Aorta (tissue), 5 donors: ENCODE measurements at regions not wholly inside any gene's neighbourhood (a gene's known extent, or its start where the extent isn't known, plus 50 kb on each side); places are given as distances from the start of the nearest gene placed in this dataset.

Experiments used
- ATAC-seq: fragments of 200-7000 bp; cut with Tn5 transposase; one replicate; pipeline ENCODE4 v1.9.1; 2022; ENCODE audit warnings: moderate library complexity; ENCODE audit not compliant: low FRiP score
- DNase-seq, 2 donors: peaks; one replicate each; pipeline ENCODE4 v3.0.0-alpha.2; 2020
- H3K27ac ChIP-seq, 2 donors: one replicate each; pipeline ENCODE4 v1.5.1; 2013; ENCODE audit warnings: low read length in 2 of 2, mild to moderate bottlenecking in 2 of 2, moderate library complexity in 2 of 2, control low read depth in 1 of 2, inconsistent platforms in 1 of 2, low read depth in 1 of 2
- H3K27me3 ChIP-seq, 2 donors: one replicate each; pipeline ENCODE4 v1.6.1; 2013; ENCODE audit warnings: control low read depth in 1 of 2, low read length in 1 of 2, mild to moderate bottlenecking in 1 of 2, moderate library complexity in 1 of 2; ENCODE audit not compliant: insufficient read depth in 2 of 2, control insufficient read depth in 1 of 2
- H3K36me3 ChIP-seq, 2 donors: one replicate each; pipeline ENCODE4 v1.6.1; 2013; ENCODE audit warnings: control low read depth in 1 of 2, low read length in 1 of 2, mild to moderate bottlenecking in 1 of 2; ENCODE audit not compliant: insufficient read depth in 2 of 2, control insufficient read depth in 1 of 2
- H3K4me1 ChIP-seq, 2 donors: one replicate each; pipeline ENCODE4 v1.6.1; 2013; ENCODE audit warnings: low read length in 2 of 2, control low read depth in 1 of 2, mild to moderate bottlenecking in 1 of 2, moderate library complexity in 1 of 2; ENCODE audit not compliant: insufficient read depth in 2 of 2, control insufficient read depth in 1 of 2
- H3K4me3 ChIP-seq, 2 donors: one replicate each; pipeline ENCODE4 v1.5.1; 2013; ENCODE audit warnings: low read length in 2 of 2, control low read depth in 1 of 2, mild to moderate bottlenecking in 1 of 2
- H3K9me3 ChIP-seq: one replicate; pipeline ENCODE4 v1.6.1; 2013; ENCODE audit warnings: mild to moderate bottlenecking, low read length; ENCODE audit not compliant: control insufficient read depth
- WGBS, 2 donors: extraction: QIAGEN DNeasy Blood & Tissue Kit; methylation state at CpG; one replicate each; pipeline ENCODE4 v1.1.7; 2013; 5-methylcytosine and 5-hydroxymethylcytosine counted together
- intact Hi-C, 2 donors: fragments of 100-400 bp; cut with DNase I; formaldehyde crosslinking; loops; one replicate each; pipeline versions ENCODE4 v1.14.2 to v1.15.0; 2022
- donor health status: healthy with polysubstance abuse.
- donor health status: Bipolar disorder and iron deficiency.
- donor health status: DM: no; HTN: no; CAD: no.
- donor health status: DM: no; HTN: no; CAD: no.
- donor health status: DM: yes; HTN: yes; CAD: no.

DNA sequence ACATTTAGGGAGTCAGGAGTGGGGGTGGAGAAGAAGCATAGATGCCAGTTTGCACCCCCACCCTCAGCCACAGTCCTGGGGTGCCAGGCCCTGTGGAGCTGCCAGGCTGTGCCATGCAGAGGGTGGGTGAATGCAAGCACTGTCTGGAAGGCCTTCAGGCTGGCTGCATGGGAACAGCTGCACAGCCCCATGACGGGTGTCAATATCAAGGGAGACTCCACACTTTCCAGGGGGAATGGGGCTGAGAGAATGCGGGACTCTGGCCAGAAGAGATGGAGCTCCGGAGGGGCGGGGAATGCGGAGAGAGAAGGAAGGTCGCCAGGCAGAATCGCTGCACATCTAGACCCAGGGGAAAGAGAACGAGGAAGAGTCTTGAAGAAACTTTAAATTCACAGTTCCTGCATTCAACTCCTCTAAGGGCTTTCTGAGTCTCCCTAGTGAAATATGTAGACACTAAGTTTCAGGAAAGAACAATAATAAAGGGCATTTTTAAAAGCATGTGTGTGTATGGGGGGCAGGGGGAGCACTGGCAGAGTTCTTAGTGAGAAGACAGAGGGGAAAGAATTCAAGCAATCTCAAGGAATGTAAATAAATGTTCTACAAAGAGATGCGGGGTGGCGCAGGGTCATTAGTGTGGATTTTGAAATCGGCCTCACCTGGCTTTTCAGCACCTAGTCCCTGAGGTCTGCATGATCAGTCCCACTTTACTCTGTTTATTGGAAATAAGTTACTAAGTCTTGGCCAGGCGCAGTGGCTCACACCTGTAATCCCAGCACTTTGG is 59.1 kb downstream of the BOD1 start:
- intact Hi-C loops: loop anchor here in 1 of 2 donors (10.0 kb wide), 1 partner anchor 103 kb away; no protein-coding TSS in a partner anchor
- no peak overlapping the region for H3K4me3 ChIP-seq
- no peaks in the 10 kb centered on the region for H3K27me3 ChIP-seq
- H3K36me3 ChIP-seq: no peaks in the 10 kb centered on the region
- peaks cover 4% of the 10 kb centered on the region for H3K9me3 ChIP-seq
- no peak for ATAC-seq
- H3K4me1 ChIP-seq: no peaks in the 10 kb centered on the region
- DNase-seq: no peak
- WGBS, 2 donors: 36 to 41% methylated on average over 12 of the region's 12 CpGs
- H3K27ac ChIP-seq: no peak overlapping the region

DNA sequence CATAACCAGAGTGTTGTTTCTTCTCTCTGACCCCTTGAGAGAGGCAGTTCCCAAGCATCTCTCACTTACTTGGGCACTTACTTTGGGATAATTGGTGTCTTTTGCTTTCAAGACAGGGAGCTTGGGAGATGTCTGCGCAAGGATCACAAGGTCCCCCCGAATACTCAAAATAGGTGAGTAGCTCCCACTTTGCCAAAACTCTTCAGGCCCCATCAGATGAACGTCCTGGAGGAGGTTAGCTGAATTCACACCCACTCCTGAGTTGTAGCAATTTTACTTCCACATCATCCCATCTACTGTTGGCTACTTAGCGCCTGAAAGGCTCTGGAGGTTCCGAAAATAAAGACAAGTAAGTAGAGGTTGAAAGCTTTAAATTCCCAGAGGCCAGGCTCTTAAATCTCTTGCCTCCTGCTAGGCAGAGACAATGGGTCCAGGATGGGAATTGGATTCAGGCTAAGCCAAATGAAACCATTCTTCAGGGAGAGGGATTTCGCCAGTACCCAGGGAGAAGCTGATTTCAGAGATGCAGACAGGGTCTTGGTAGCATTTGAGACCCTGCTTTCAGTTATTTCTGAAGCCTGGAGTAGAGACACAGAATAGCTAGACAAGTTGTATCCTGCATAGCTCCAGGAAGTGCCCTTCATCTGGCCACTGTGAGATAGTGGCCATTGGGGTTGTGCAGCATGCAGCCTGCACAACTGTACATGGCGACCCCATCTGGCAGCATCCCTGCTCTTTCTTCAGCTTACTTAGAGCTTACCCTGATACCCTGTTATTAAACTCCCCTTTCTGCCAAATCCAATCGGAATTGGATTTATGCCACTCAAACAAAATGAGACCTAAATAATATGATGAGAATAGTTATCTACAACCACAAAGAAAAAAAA is 60.1 kb downstream of the BOD1 start:
- Histone ChIP-seq H3K4me1 (no peaks in the 10 kb centered on the region), H3K9me3 (peaks cover 2% of the 10 kb centered on the region), H3K27ac (no peak overlapping the region), H3K36me3 (no peaks in the 10 kb centered on the region), H3K27me3 (no peaks in the 10 kb centered on the region), H3K4me3 (no peak overlapping the region)
- intact Hi-C loops: loop anchor here in 1 of 2 donors (10.0 kb wide), 1 partner anchor 102 kb away; no protein-coding TSS in a partner anchor
- DNase-seq (no peak), ATAC-seq (no peak)
- 91 to 92% methylated on average over 8 of the region's 8 CpGs for WGBS, 2 donors

DNA sequence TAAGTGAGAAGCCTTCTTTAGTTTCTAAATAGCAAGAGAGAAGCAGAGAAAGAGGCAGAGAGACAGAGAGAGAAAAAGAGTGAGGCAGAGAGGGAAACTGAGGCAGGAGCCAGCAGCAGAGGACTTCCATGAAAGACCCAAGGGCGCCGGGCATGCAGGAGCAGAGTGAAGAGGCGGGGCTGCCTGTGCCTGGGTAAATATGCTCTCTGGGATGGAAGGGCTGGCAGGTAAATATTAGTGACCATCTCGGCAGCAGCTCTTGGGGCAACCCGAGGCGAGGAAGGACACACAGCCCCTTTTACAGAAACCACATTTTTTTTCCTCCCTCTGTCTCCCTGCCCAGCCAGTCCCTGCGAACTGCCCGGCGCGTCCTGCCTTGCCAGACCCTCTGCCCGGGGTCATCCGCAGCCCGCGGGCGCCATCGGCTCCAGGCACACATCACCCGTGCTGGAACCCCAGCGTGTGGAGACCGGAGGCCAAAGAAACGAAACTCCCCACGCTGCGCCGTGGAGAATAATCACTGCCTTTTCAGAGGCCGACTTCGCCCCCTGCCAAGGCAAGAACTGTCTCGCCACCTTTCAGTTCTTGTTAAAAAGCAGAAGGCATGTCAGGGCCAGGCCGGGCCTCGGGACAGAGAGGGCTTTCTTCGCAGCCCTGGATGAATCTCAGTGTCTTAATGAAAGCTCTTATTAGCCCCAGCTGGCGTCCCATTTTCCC is 61.3 kb downstream of the BOD1 start:
- Histone ChIP-seq H3K27me3 (no peaks in the 10 kb centered on the region), H3K4me3 (no peak overlapping the region), H3K4me1 (no peaks in the 10 kb centered on the region), H3K9me3 (peaks cover 1% of the 10 kb centered on the region), H3K36me3 (no peaks in the 10 kb centered on the region), H3K27ac (no peak overlapping the region)
- intact Hi-C loops: loop anchor here in 1 of 2 donors (10.0 kb wide), 1 partner anchor 100 kb away; no protein-coding TSS in a partner anchor
- no peak for DNase-seq
- 91 to 96% methylated on average over 27 to 30 of the region's 30 CpGs for WGBS, 2 donors
- no peak for ATAC-seq

DNA sequence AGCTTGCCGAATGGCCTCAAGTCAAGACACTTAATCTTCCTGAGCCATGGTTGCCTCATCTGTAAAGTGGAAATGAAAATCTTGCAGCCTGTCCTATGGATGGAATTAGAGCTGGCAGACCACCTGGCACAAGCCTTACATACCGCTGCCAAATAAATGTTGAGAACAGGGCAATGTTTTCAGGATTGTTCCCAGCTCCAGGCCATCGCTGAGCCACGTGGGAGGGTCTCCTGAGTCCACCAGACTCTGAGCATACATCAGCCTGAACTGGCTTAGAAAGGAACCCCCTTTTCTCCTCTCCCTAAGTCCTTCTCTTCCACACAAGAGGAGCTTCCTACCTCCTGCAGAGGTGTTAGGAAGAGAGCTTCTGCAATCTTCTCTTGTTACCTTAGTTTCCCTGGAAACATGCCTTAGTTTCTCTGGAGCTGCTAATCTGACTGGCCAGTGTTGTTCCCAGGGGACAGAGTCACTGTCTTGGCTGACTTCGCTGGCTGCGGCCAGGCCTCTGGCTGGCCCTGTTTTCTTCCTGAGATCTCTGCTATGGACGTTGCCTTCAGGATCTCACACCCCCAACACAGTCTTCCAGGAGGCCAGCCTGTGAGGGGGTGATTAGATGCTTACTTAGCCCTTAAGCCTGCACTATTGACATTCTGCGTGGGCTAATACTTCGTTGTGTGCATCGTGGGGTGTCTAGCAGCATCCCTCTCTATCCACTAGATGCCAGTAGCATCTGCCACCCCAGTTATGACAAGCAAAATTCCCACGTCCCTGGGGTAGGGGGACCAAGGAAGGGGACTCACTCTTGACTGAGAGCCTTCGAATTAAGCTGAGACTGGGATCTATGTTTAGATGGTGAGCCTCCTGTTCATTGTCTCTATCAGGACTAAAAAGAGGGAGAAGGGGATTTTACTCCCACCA is 62.2 kb downstream of the BOD1 start:
- WGBS, 2 donors: 24 to 25% methylated on average over 12 of the region's 12 CpGs
- H3K4me3 ChIP-seq: no peak overlapping the region
- H3K9me3 ChIP-seq: peaks cover 1% of the 10 kb centered on the region
- no peaks in the 10 kb centered on the region for H3K27me3 ChIP-seq
- H3K27ac ChIP-seq: no peak overlapping the region
- DNase-seq (no peak), ATAC-seq (no peak)
- intact Hi-C loops: loop anchor here in 1 of 2 donors (10.0 kb wide), 1 partner anchor 99 kb away; no protein-coding TSS in a partner anchor
- no peaks in the 10 kb centered on the region for H3K36me3 ChIP-seq
- no peaks in the 10 kb centered on the region for H3K4me1 ChIP-seq

DNA sequence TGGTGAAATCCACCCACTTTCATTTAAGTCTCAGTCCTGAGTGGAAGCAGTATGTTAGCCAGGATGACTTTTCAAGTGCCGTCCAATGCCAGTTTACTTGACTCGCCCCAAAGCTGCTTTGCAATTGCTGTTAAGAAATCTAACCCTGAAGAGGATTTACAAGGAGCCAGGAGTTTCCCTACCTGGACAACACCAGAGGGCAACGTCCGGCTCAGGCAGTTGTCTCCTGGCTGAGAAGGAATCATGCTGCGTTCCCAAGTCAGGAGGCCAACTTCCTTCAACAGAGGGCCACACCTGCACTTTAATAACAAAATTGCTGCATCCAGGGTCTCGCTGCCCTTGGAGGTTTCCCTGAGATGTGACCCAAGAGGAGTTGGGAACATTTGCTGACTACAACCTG is 65.8 kb downstream of the BOD1 start:
- no peaks in the 10 kb centered on the region for H3K27me3 ChIP-seq
- no peaks in the 10 kb centered on the region for H3K9me3 ChIP-seq
- no peak overlapping the region for H3K27ac ChIP-seq
- ATAC-seq (no peak), DNase-seq (no peak)
- intact Hi-C loops: loop anchor here in 1 of 2 donors (10.0 kb wide), 1 partner anchor 96 kb away; no protein-coding TSS in a partner anchor
- no peaks in the 10 kb centered on the region for H3K36me3 ChIP-seq
- H3K4me1 ChIP-seq: no peaks in the 10 kb centered on the region
- no peak overlapping the region for H3K4me3 ChIP-seq
- 92 to 94% methylated on average over 6 of the region's 6 CpGs for WGBS, 2 donors

DNA sequence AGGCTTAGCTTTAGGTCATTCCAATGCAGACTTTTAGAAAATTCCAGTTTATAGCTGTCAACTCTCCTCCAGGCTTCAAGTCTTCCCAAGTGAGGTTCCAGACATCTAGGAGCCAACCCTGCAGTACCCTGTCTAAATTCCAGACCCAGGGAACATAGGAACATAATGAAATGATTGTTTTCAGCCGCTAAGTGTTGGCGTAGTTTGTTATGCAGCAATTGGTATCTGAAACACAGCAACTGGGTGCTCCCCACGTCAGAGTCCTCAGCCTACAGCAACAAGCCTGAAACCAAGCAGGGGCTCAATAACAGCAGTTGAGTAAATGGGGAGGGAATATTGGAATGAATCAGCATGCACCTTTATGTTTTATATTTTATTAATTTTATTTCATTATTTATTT is 66.8 kb downstream of the BOD1 start:
- Histone ChIP-seq H3K27me3 (no peaks in the 10 kb centered on the region), H3K9me3 (no peaks in the 10 kb centered on the region), H3K4me3 (no peak overlapping the region), H3K4me1 (no peaks in the 10 kb centered on the region), H3K27ac (no peak overlapping the region), H3K36me3 (no peaks in the 10 kb centered on the region)
- WGBS, 2 donors: 92 to 94% methylated on average over 3 of the region's 3 CpGs
- DNase-seq: no peak
- no peak for ATAC-seq
- intact Hi-C loops: loop anchor here in 1 of 2 donors (10.0 kb wide), 1 partner anchor 95 kb away; no protein-coding TSS in a partner anchor

DNA sequence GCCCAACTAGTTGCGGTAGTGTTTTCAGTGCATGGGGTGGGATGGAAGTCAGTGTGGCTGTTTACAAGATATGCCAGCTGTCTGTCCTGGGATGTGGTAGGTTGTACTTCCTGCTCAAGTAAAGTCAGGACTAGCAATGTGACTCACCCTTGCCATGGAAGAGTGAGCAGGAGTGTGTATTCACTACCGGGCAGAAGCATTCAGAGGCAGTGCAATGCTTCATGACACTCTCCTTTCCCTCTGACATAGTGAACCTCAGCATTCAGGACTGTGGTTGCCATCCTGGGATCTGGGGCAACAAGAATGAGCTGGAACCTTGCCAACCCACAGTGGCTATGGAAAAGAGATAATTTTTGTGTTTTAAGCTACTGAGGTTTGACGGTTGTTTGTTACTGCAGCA is 68.9 kb downstream of the BOD1 start:
- WGBS, 2 donors: 90 to 94% methylated on average over 3 of the region's 3 CpGs
- H3K4me1 ChIP-seq: no peaks in the 10 kb centered on the region
- ATAC-seq (no peak), DNase-seq (no peak)
- intact Hi-C loops: no loop called here
- no peak overlapping the region for H3K27ac ChIP-seq
- no peaks in the 10 kb centered on the region for H3K27me3 ChIP-seq
- no peaks in the 10 kb centered on the region for H3K36me3 ChIP-seq
- no peaks in the 10 kb centered on the region for H3K9me3 ChIP-seq
- H3K4me3 ChIP-seq: no peak overlapping the region
